Dedifferentiated amniotic fluid mesenchymal stem cell (primary cell): ENCODE measurements at regions not wholly inside any gene's neighbourhood (a gene's known extent, or its start where the extent isn't known, plus 50 kb on each side); places are given as distances from the start of the nearest gene placed in this dataset.

ENCODE experiments used
- DNase-seq: peaks from one replicate; pipeline ENCODE4 v3.0.0-alpha.2; 2016; ENCODE audit errors: extremely low spot score

DNA sequence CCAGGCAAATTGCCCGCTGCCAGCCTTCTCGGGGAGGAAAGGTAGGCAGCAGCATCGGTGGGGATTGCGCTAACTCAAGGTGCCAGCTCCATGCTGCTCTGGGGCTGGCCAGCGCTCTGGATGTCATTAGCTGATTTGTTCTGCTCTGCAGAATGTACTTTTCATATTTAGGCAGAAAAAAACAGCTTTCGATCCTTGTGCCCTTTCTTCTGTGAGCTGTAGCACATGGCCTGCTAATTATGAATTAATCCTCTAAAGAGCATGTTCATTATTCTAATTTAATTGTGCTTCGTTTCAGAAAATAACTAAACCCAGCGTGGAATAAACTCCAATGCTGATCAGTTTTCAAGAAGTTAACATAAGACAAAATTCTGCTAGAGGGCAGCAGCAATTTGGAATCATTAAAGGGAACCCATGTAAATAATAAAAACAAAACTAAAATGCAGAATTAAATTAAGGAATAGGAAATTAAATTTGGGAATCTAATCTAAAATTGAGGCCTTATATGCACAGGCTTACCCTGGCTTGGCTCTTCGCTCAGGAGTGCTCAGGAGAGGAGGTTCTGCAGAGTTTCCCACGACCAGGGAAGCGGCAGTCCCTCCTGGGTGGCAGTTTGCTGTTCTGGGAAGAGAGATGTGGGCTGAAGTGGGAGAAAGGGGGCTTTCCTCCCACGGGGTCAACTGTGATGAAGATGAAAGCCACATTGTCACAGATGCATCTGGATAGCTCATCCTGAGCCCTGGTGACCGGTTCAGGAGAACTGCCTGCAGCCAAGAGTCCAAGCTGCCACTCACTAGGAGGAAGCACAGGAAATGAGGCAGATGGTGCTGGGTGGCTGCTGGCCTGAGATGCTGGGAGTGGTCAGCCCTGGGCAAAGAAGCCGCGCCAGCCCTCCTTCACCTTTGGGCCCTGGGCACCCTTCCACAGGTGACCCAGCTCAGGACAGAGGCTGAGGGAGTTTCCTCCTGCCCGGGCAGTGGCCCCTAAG is 93.2 kb upstream of the PKDCC start:
- no peak for DNase-seq

DNA sequence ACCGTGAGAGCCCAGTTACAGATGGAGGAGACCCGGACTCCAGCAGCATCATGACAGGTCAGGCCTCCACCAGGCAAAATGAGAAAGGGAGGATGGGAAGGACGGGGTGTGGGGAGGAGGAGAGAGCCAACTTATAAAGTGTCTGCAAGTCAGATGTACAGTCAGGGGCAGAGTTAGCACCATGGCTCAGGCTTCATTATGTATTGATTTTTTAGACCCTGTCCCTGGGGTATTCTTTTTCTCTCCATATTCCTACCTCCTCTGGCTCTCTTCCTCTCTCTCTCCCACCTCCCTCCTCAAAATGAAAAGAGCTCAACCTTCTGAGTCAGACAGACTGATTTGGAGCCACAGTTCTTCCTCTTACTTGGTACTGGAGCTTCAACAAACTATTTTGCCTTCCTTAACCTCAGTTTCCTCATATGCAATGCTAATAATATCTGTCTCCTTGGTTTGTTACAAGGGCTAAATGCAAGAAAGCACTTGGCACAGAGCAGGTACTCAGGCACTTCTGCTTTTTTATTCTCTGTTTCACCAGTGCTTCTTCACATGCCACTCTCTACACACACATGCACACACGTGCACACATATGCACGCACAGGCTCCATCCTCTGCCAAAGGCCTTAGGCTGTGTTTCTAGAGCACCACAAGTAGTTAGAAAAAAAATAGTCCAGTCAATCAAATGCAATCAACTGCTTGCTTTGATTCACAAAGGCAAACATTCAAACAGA is 92.3 kb upstream of the PKDCC start:
- DNase-seq: no peak

DNA sequence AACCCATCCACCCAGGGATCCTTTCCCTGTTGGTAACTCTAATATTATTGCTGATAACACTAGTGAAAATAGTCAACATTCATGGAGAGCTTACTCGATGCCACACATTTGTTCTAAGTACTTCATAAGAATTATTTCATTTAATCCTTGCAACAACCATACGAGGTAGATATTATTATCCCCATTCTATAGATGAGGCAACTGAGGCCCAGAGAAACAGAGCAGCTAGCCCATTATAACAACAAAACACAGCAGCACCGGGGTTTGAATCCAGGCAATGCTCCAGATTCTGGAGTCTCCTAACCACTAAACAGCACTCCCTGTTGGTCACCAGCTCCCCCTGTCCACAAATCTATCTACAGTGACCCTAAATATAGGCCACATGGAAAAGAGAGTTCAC is 90.4 kb upstream of the PKDCC start:
- no peak for DNase-seq

DNA sequence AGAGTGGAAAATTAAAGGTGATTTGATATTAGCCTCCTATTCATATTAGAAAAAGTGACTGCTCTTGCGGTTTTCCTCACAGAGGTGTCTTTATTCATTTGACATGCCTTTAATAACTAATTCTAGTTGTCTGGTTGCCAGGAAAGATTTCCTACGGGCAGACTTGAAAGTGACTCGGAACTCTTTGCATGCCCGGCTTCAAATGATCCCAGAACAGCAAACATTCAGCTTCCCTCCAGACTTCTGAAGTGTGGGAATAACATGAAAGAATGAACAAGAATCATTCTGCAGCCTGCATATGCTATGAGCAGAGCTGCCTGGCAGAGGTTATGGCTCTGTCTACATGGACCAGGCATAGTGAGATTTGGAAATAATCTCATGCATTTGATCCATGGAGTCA is 89.6 kb upstream of the PKDCC start:
- DNase-seq: no peak

DNA sequence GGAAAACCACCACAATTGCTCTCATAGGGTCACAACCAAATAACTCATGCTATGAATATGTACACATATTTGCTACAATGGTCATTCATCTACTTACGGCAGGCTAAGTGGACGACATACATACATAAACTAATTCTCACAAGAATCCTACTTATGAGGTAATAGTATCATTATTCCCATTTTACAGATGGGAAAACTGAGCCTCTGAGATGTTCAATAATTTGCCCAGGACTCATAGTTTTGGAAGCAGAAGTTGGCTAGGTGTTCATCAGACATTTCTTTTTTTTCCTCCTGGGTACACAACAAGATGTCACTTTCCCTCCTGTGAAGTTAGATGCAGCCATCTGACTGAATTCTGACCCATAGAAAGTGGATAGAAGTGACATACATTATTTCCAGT is 89.0 kb upstream of the PKDCC start:
- no peak for DNase-seq

DNA sequence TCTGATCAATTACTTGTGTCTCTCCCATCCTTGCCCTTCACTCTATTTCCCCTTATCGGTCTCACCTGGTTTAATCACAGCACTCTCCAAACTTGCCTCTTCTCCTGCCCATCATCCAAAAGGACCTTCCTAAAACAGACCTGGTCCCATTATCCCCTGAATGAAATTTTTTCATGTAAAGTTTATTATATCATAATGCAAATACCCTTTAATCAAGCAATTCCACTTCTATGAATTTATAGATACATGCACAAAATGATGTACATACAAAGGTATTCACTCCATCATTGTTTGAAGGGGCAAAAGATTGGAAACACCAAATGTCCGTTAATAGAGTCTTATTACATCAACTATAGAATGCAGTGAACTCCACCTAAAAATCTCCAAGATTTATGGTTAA is 88.1 kb upstream of the PKDCC start:
- no peak for DNase-seq

DNA sequence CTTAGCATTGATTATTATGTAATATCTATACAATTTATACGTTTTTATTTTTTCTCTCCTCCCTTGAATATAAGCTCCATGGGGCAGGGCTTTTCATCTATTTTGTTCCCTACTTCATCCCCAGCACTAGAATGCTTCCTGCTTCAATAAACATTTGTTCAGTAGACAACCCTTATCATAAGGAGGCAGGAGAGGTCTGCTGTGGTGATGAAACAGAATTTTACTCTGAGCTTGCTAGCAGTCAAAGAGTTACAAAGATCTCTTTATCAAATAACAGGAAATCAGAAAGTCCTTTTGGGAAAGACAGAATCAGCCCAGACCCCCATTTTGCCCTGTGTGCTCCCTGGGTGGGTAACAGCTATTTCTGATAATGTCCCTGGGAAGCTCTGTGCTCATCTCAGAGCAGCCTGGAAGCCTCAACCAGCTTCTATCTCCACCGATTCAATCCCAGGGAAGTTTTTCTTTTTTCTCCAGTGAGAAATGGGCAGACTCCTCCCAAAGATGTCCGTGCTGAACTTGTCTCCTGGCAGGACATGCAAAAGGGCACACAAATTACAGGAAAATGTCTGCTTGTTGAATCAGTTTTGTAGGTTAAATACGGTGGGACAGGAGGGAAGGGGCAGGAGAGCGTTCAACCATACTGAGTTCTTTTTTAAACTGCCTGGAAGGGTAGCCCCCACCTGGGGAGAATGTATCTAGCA is 84.7 kb upstream of the PKDCC start:
- DNase-seq: no peak

DNA sequence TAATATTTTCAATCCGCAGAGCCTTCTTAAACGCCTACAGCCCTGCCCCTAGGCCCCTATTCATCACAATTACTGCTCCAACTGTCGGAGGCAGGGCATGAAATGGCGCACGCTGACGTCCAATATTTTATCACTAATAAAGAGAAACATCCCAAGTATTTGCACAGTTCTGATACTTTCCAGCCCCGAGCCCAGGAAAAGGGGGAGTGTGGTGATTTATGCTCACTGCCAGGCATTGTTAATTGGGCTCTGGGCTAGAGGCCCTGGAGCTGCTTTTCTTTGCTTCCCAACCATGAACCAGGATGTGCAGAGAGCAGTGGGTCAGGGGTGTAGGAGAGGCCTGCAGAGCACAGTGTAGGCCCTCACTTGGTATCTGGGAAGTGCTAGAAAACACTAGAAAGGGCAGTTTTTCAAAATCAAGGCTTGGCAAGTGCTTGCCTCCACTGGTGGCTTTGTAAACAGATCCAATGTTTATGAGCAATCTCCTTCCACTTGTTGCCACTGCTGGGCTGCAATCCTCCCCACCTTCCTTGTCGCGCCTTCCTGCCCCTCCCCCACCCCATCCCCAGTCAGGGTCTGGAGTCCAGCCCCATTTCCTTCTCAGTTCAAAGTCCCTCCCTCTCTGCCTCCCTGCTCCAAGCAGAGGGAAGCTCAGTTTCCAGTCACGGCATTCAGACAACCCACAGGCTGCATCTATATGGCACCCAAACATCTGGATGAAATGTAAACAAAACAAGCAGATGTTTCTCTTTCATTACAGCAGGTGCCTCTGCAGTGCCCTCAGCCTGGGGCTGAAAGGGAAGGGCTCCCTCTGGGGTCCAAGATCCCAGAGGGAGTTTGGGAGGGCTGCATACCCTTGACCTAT is 83.9 kb upstream of the PKDCC start:
- DNase-seq: no peak

DNA sequence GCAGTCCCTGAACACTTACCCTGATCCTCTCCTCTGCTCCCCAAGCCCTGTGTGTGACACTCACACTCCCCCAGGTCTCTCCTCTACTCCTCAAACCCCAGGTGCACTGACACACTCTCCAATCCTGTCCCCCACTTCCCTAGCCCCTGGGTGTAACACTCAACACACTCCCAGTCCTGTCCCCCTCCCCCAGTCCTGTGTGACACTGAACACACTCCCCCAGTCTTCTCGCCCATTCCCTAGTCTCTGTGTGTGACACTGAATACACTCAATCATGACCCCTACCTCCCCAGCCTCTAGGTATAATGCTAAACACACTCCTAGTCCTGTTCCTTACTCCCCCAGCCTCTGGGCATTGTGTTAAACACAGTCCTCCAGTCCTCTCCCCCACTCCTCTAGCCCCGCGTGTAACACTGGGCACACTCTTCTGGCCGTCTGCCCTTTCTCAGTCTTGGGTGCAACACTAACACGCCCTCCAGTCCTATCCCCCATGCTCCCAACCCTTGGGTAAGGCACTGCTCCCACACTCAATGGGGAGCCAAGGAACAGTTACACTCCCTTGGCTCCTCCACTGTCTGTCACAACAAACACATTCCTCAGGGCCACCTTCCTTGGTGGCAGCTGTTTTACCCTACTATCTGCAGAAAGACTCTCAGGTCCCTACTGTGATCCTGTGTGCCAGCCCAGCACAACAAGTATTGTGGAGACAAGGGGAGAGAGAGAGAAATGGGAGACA is 82.5 kb upstream of the PKDCC start:
- DNase-seq: no peak

DNA sequence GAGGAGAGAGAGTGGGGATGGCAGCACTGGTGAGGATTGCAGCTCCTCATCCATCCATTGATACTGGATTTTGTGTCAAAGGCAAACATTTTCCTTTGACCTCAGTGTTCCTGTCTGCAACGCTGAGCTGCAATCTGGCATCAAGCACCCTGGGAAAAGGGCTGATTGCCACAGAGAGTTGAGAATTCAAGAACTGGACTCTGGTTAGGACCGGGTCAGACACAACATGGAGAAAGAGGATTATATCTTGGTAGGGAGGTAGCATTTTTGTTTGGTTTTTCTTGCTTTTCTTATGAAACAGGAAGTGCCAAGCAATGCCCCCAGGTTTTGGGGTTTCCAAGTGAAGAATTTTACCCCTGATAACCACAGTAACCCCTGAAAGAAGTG is 81.9 kb upstream of the PKDCC start:
- DNase-seq: no peak

DNA sequence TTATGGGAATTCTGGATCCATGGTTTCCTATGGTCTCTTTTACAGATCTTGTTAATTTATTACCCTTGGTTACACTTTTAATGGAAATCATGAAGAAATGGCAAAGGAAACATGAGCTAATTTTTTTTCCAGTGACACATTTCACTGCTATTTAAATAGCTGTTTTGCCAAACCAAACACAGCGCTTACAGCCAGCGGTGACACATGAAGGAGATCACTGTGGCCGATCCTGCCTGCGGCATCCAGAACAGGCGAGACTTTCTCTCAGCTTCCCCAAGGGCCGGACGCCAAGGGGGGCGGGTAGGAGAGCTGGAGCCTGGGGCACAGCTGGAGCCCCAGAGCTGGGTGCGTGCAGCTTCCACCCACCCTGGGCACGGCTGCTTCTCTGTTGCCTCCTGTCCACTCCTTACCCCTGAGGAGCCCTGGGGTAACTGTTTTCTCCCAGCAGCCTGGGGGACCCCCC is 81.4 kb upstream of the PKDCC start:
- peak; percentile 93 for DNase-seq

DNA sequence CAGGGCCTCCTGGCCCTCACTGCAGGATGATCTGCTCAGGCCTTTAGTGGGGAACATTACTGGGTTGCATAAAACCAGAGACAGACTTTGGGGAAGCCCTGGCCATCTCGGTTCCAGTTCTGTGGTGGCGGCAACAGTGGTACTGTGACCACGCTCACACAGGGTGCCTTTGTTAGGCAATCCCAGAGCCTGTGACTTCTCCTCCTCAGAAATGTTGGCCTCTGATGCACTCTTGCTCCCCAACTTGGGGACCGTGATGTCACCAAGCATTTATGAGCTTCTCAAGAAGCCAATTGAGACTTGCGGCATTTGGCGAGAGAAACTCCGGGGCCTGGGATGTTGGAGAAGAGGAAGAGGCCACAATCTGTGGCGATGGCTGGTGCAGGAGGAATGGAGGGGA is 80.9 kb upstream of the PKDCC start:
- no peak for DNase-seq

DNA sequence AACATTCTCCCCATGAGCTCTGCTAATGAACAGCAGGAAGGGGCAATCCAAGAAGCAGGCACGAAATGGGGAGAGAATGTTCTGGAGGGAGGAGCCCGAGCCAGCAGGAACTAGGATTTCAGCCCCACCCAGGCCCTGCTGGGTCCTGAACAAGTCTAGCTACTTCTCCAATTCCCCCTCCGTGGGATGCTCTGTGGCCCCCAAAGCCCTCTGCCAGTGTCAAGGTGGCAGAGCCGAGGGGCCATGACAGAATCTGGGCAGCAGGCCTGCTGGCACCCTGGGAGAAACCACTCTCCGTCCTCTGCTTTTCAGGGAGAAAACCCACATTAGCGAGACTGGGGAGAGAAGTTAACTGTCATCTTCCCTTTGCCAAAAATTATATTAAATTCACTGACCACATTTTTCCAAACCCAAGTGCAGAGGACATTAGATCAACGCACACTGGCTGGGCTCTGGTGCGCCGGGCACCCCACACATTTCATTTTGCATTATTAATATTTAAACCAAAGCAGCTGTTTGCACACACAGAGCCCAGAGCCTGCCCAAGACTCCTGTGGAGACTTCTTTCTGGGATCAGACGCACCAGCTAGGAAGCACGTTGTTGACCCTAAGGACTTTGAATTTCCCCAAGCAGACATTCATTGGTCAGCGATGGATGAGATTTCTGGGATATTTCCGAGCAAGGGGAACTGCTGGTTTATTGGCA is 80.2 kb upstream of the PKDCC start:
- no peak for DNase-seq

DNA sequence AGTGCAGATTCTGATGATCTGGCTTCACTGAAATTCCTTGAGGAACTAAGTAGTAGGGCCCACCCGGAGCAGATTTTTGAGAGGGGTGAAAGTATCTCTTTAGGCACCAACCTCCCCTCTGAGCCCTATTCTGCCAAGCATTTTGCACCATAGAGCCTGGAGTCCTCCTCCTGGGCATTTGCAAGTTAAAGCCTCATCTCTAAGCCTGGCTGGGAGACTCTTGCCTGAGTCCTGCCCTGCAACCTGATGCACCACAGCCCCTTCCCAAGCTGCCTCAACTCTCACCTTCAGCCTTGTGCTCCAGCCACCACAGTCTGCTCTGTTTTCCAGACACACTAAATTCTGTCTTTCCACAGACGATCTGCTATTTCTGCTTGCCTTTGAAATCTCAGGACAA is 79.6 kb upstream of the PKDCC start:
- no peak for DNase-seq

DNA sequence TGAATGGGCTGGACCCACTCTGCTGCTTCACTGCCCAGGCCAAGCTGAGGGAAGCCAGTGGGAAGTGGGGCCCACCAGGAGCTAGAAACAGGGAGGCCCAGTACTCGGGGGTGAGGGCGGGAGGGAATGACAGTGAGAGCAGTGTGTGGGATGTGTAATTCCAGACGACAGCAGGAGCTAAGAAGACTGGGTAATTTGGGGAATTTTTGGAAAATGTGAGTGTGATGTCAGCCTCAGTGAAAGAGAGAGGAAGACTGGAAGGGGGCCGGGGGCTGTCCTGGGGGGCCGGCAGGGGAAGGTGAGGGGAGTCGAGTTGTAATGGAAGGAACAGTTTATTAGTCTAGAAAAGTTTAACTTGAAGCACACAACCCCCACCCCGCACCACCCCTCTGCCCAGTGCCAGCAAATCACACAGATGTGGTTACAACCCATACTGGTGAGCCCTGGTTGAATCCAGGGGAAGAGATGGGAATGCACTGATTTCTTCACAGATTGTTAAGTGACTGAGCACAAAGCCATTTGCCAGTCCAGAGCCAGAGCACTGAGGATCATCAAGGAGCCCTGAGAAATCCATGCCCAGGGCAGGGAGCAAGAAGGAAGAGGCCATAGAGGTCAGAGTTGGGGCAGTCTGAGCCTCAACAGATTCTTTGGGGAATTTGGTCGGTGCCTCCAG is 76.7 kb upstream of the PKDCC start:
- DNase-seq: no peak

DNA sequence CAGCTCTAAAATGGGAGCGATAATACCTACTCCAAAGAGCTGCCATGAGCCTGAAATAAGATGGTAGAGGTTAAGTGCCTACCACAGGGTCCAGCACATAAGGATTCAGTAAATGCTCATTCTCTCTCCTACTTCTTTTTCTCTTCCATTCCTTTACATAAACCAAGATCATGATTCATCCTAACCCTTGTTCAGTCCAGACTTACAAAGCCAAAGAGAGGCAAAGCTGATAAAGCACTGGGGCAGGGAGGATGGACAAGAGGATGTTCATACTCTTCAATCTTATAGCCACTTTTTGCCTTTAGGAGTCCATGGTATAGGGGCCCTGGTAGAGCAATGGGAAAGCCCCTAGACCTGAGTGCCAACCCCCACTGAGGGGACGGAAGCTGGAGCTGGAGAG is 75.6 kb upstream of the PKDCC start:
- no peak for DNase-seq

DNA sequence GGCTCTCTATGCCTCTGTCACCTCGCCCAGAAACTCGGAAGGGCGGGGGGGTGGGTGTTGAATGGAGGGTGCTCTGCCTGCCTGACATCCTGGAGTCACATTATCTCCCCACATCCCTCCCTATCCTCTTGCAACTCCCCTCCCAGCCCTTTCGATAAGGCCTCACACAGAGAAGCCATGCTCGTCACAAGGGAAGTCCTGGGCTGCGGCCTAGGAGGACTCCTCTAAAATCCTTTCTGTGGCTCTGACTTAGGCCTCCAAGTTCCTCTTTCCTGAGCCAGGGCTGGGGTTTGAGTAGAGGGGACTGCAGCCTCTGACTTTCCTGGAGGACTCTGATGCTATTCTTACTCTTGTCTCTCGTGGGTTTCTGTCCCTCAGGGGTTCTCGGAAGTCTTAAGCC is 75.0 kb upstream of the PKDCC start:
- DNase-seq: no peak

DNA sequence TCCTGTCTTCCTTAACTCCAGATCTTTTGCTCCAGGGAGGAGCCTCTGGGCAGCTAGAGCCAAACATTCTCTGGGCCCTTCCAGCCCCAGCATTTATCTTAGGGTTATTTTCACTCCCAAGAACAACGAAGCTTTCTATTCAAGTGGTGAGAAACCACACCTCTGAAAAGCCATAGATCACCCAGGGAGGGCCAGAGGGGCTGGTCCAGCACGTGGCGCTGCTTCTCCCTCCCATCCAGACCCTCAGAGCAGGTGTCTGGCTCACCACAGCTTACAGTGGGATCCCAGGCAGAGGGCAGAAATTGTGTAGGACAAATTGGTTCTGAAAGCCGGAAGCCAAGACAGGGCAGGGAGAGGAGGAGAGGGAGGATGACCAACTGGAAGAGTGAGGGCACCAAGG is 74.0 kb upstream of the PKDCC start:
- DNase-seq: no peak

DNA sequence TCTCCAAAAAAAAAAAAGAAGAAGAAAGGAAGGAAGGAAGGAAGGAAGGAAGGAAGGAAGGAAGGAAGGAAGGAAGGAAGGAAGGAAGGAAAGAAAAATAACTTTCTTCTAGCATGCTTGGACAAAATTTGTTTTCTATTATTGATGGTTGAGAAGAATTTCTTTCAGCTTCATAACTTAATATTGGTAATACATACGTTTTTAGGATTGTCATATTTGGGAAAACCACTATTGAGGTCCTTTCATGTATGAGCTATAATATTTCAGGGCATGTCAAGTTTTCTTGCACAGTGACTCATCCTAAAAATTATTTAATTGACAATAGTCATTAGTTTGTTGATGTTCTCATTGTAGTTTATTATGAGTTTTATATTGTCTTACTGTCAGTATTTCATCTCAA is 66.4 kb upstream of the PKDCC start:
- DNase-seq: no peak
